ENCODE measurements at regions not wholly inside any gene's neighbourhood (a gene's known extent, or its start where the extent isn't known, plus 50 kb on each side); places are given as distances from the start of the nearest gene placed in this dataset.

DNA sequence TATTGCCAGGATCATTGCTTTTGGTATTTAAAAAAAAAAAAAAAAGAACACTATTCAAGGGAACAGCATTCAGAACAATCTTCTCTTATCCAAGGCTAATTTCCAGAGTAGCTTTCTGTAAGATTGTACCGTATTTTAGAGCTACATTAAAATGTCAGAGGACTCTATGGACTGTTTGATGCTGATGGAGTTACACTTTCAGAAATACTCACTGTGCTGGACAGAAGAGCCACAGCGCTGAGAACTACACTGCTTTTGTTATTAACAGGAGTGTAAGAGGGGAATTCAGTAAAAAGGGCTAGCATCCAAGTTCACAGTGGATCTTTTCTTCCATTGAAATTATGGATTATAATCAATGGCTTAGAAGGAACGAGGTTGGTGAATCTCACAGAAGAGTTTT is 247.7 kb downstream of the AHR start:
- no peak for DNase-seq
- Mint-ChIP-seq H3K27me3 (peaks cover 15% of the 10 kb centered on the region), H3K27ac (no peak overlapping the region), H3K9me3 (no peaks in the 10 kb centered on the region), H3K4me3 (no peak overlapping the region), H3K4me1 (no peaks in the 10 kb centered on the region)
- ATAC-seq: no peak

DNA sequence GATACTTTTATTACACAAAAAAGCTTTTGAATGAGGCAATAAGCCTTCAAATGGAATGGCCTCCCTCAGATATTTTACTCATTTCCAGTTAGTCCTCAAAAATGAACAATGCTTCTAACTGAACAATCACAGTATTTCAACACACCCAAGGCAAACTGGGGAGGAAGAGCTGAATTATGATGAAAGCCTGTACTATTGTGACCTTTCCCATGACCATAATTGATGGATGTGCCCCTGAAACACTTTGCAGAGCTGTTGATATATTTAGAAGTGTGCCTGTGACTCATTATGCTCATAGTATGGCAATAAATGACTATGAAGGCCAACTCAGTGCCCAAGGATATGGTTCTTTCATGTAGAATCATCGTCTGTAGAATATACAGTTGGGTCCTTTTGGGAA is 248.1 kb downstream of the AHR start:
- no peak overlapping the region for H3K27ac Mint-ChIP-seq
- H3K4me3 Mint-ChIP-seq: no peak overlapping the region
- peaks cover 15% of the 10 kb centered on the region for H3K27me3 Mint-ChIP-seq
- no peak for ATAC-seq
- no peak for DNase-seq
- H3K4me1 Mint-ChIP-seq: no peaks in the 10 kb centered on the region
- H3K9me3 Mint-ChIP-seq: no peaks in the 10 kb centered on the region

DNA sequence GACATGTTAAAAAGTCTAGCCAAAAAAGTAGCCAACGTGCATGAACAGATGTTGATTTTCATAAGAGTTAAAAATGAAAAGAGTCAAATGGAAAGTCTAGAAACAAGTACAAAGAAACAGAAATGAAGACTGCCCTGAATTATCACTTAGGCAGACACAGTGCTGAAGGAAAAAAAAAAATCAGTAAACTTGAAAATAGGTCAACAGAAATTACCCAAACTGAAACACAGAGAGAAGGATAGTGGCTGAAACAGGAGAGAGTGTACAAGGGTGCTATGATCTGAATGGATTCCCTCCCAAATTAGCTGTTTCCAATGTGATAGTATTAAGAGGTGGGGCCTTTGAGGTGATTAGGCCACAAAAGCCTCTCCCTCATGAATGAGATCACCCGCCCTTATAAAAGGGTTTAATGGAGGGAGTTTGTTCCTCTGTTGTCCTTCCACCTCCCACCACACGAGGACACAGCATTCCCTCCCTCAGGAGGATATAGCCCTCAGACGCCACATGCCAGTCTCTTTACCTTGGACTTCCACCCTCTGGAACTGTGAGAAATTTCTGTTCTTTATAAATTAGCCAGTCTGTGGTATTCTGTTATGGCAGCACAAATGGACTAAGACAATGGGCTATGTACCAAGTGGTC is 249.7 kb downstream of the AHR start:
- Mint-ChIP-seq H3K27ac (no peak overlapping the region), H3K9me3 (no peaks in the 10 kb centered on the region), H3K4me1 (no peaks in the 10 kb centered on the region), H3K27me3 (peaks cover 15% of the 10 kb centered on the region), H3K4me3 (no peak overlapping the region)
- no peak for DNase-seq
- ATAC-seq: no peak

DNA sequence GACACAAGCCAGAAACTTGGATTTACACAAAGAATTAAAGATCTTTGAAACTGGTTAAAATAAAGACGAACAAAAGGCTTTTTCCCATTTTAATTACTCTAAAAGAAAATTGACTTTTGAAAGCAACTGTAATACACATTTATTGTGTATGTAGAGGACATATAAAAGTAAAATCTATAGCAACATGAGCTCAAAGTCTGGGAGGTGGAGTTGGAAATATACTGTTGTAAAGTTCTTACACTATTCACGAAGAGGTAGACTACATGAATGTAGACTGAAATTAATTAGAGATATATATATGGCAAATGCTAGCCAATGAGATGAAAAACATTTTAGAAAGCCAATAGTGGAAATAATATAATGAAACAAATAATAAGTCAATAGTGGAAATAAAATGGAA is 251.0 kb downstream of the AHR start:
- Mint-ChIP-seq H3K4me3 (no peak overlapping the region), H3K27me3 (peaks cover 4% of the 10 kb centered on the region), H3K9me3 (no peaks in the 10 kb centered on the region), H3K27ac (no peak overlapping the region), H3K4me1 (no peaks in the 10 kb centered on the region)
- DNase-seq (no peak), ATAC-seq (no peak)

DNA sequence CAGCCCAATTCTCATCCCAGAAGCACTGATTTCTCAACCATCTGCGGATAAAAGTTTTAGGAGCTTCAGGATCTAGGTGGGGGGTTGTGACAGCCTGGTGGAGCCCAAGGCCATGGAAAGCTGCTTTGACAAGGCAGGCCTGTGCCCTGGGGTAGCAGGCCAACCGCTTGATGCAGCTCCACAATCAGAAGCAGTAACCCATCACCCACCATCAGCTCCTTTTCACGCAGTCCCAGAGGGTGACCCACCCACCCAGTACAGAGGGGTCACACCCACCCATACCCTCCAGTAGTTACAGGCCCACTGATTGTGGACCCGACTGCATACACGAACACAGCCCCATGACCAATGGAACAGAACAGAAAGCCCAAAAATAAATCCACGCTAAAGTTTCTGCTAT is 253.9 kb downstream of the AHR start:
- DNase-seq: no peak
- H3K27me3 Mint-ChIP-seq: no peaks in the 10 kb centered on the region
- no peaks in the 10 kb centered on the region for H3K9me3 Mint-ChIP-seq
- H3K4me3 Mint-ChIP-seq: no peak overlapping the region
- no peaks in the 10 kb centered on the region for H3K4me1 Mint-ChIP-seq
- no peak overlapping the region for H3K27ac Mint-ChIP-seq
- no peak for ATAC-seq

DNA sequence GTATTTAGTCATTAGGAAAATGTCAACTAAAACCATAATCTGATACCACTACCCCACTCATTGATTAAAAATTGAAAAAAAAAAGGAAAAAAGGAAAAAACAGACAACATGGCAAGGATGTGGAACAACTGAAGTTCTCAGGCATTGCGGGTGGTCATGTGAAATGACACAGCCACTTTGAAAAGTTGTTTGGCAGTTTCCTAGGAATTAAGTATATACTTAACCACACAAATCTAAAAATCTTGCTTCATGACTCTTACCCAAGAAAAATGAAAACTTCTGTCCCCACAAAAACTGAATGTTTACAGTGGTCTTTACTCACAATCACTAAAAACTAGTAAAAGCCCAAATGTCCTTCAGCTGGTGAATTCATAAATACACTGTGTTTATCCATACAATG is 254.5 kb downstream of the AHR start:
- DNase-seq: no peak
- H3K27ac Mint-ChIP-seq: no peak overlapping the region
- H3K4me1 Mint-ChIP-seq: no peaks in the 10 kb centered on the region
- H3K9me3 Mint-ChIP-seq: no peaks in the 10 kb centered on the region
- no peaks in the 10 kb centered on the region for H3K27me3 Mint-ChIP-seq
- ATAC-seq: no peak
- no peak overlapping the region for H3K4me3 Mint-ChIP-seq

DNA sequence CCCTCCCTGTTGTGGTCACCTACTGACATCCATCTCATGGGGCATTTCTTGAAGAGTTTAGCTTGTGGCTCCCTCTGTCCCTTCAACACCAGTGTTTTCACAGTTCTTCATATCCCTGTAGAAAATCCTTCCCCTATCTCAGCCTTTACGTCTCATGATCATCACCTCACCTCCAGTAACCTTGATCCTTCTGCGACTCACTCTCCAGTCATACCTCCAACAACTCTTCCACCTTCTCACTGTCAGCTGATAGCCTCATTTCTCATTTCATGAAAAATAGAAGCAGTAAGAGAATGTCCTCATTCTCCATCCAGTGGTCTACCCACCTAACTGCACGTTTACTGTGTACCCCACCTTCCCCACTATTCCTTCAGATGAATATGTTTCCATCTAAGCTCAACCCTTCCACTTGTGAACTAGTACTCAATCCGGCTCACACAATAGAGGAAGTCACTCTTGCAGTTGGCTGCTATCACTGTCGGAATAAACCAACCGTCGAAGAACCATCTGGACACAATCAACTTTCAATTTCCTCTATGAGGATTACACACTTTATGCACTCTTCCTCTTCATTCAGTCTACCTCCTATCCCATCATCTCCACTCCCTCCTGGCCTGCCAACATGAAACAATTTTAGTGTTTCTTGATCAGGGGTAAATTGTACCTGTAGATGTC is 256.0 kb downstream of the AHR start:
- Mint-ChIP-seq H3K27ac (no peak overlapping the region), H3K9me3 (no peaks in the 10 kb centered on the region), H3K4me1 (no peaks in the 10 kb centered on the region), H3K4me3 (no peak overlapping the region), H3K27me3 (no peaks in the 10 kb centered on the region)
- ATAC-seq (peak; percentile 18), DNase-seq (no peak)

DNA sequence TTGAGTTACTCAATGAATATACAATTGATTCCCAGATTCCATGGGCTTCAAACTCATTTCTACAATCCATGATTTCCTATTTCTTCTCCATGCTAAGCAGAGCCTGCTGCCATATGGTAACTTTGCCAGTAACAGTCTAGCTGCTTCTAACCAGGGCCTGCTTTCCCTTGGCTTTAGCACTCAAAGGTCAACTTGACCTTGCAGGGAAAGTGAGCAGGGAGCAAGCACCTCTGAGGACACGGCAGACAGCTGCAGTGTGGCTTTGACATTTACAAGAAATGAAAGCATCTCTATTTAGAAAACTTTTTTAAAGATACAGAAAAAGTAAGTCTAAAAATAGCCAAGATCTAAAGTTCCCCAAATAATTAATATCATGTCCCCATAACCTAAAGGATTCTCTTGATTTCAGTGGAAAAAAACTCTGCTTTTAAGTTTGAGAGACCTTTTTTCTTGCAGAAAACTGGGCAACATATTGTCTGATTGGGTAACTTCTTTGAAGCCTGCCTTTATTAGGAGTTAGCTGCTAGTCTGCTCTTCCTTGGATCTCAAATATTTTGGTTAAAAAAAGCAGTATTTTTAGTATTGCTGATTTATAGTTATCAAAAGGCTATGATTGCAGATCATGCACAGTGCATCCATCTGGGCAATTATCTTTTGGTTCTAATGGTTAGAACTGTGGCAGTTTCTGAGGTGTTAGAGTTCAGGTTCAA is 257.9 kb downstream of the AHR start:
- no peak for ATAC-seq
- no peaks in the 10 kb centered on the region for H3K4me1 Mint-ChIP-seq
- H3K27ac Mint-ChIP-seq: no peak overlapping the region
- no peaks in the 10 kb centered on the region for H3K9me3 Mint-ChIP-seq
- H3K4me3 Mint-ChIP-seq: no peak overlapping the region
- DNase-seq: no peak
- H3K27me3 Mint-ChIP-seq: no peaks in the 10 kb centered on the region

DNA sequence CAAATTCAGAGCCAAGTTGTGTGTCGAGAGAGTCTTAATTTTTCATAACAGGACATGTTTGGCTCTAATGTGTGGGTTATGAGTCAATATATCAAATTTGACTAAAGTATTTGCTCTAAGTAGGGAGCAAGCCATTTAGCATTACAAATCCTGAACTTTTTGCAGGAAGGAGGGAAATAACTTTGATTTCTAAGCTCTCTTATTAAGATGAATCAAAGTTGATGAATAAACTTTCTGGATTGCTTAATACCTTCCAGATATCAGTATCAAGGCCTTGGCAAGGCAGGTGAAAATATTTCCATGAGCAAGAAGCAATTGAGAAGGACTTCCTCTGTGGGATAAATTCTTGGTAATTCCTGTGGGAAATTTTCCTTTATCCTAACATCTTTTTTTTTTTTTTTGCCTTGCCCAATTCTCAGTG is 258.8 kb downstream of the AHR start:
- ATAC-seq (no peak), DNase-seq (no peak)
- Mint-ChIP-seq H3K27me3 (no peaks in the 10 kb centered on the region), H3K27ac (no peak overlapping the region), H3K9me3 (no peaks in the 10 kb centered on the region), H3K4me1 (no peaks in the 10 kb centered on the region), H3K4me3 (no peak overlapping the region)

DNA sequence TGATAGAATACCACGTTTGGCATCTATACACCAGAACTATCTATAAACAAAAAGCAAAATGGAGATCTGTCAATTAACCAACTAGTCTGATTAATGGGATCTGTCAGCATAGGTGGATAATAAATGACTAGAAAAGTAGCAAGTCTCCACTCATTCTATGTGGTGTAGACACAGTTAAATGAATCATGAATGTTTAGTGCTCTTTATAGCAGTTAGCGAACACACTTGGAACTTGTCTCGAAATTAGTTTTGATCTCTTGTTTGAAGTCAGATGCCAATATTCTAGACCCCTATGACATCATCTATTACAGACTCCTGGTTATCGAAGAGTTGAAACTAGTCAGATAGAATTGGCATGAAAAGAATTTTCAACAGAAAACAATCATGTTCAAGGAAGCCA is 259.7 kb downstream of the AHR start:
- H3K27me3 Mint-ChIP-seq: no peaks in the 10 kb centered on the region
- DNase-seq: no peak
- H3K4me1 Mint-ChIP-seq: no peaks in the 10 kb centered on the region
- no peak overlapping the region for H3K27ac Mint-ChIP-seq
- ATAC-seq: no peak
- no peak overlapping the region for H3K4me3 Mint-ChIP-seq
- peaks cover 0 to 6% of the 10 kb centered on the region in 2 donors for H3K9me3 Mint-ChIP-seq

DNA sequence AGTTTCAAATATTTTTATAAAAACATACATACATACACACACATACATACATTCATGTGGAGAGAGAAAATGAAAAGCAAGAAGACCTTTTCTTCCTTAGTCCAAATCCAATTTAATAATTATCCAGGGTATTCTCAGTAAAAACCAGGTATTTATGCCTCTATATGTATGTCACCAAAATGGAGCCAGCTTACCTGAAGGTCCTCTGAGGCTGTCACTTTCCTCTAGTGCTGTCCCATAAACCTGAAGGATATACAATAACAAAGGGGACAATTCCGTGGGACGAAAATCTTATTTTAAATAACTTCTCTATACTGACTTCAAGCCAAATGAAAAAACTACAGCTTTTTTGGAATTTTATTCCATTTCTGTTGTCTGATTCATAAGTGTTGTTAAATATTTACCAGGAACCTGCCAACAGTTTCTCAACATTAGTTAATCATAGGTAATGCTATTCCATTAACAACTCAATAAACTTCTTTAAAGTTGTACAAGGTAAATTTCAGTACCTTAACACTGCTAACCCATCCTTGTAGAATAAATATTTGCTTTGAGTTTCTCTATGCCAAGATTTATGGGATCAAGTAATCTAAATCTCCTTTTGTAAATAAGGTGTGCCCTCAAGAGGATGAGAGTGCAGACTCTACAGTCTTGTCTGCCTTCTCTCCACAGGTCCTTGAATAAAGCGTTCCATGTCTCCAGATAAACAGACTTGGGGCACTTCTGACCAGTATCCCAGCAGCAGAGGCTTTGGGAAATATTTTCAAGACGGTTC is 260.3 kb downstream of the AHR start:
- Mint-ChIP-seq H3K9me3 (peaks cover 0 to 8% of the 10 kb centered on the region in 2 donors), H3K27me3 (no peaks in the 10 kb centered on the region), H3K27ac (no peak overlapping the region), H3K4me3 (no peak overlapping the region), H3K4me1 (no peaks in the 10 kb centered on the region)
- DNase-seq: no peak
- ATAC-seq: no peak

DNA sequence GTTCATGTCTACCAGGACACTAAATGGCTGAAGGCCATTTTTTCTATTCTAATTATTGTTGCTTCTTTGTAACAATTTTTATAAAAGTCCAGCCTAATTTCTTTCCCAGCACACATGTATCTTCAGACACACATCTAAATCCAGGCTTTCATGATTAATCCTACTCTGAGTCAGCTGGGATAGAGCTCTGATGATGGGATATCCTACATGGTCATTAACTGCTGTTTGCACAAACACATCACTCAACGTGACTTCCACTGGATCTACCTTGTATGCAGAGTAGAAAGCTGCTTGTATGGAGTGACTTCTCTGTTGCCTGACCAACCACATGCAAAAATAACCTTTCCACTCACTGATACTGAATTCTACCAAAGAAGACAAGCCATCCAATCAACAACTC is 260.9 kb downstream of the AHR start:
- ATAC-seq (no peak), DNase-seq (no peak)
- Mint-ChIP-seq H3K27ac (no peak overlapping the region), H3K4me3 (no peak overlapping the region), H3K4me1 (no peaks in the 10 kb centered on the region), H3K27me3 (no peaks in the 10 kb centered on the region), H3K9me3 (peaks cover 0 to 8% of the 10 kb centered on the region in 2 donors)

DNA sequence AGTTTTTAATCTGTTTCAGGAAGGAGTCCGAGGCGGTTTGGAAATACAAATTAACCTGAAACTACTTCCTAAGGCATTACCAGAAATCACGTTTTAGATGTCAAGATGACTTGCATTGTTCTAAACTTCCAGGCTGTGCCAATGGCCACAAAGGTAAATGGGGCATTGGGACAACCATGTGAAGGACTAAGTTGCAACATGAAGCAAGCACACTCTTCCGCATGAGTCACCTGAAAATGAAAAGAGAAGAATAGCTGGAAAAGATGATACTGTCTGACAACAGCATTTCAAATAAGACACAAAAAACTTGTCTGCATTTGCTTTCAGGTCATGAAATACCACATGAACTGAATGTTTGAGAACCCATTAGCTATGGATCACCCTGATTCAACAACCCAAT is 262.1 kb downstream of the AHR start:
- no peaks in the 10 kb centered on the region for H3K4me1 Mint-ChIP-seq
- DNase-seq: no peak
- ATAC-seq: no peak

DNA sequence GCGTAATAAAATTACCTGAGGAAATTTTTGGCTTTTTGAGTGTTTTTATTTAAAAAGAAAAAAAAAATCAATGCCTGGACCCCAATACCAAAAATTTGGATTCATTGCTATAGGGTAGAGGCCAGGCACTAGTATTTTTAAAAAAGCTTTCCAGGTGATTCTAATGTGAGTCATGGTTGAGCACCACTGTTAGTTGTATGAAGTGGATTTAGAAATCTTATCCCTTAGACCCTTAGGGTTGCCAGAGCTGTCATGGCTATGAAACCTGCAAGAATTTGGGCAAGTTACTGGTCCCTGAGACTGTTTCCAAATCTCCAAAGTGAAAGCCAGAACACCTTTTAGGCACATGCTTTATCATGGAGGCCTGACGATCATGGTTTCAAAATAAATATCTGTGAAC is 262.5 kb downstream of the AHR start:
- DNase-seq: no peak
- Mint-ChIP-seq H3K27ac (no peak overlapping the region), H3K9me3 (peaks cover 0 to 8% of the 10 kb centered on the region in 2 donors), H3K4me1 (no peaks in the 10 kb centered on the region), H3K4me3 (no peak overlapping the region), H3K27me3 (no peaks in the 10 kb centered on the region)
- ATAC-seq: no peak

More for the DNA sequence above, 262.1 kb downstream of the AHR start:
- H3K27me3 Mint-ChIP-seq: no peaks in the 10 kb centered on the region
- H3K4me3 Mint-ChIP-seq: no peak overlapping the region
- H3K27ac Mint-ChIP-seq: no peak overlapping the region
- H3K9me3 Mint-ChIP-seq: peaks cover 0 to 8% of the 10 kb centered on the region in 2 donors

DNA sequence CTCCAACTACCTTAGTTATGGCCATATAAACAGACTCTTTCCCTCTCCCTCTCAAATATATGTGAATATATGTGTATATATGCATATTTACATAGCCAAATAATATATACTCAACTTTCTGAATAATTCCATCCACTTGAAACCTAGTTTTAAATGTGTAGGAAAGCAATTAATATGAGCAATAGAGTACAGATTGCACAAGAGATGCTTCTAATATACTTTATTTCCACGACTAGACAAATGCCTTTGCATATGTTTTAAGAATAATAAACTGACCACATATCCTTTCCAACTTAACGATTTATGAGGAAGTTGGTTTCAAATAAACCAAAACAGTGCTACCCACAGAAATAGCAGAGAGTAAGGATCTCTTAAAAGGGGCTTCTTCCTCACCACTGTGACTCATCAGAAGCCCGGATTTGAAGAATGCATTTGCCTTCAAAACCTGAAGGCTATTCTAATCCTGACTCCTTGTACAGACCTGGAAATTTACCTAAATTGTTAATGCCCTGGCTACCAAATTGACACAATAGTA is 266.3 kb downstream of the AHR start:
- Mint-ChIP-seq H3K9me3 (peaks cover 6 to 15% of the 10 kb centered on the region in 2 donors), H3K4me1 (no peaks in the 10 kb centered on the region), H3K4me3 (no peak overlapping the region), H3K27me3 (peaks cover 1% of the 10 kb centered on the region), H3K27ac (no peak overlapping the region)
- no peak for ATAC-seq
- no peak for DNase-seq

All from stimulated activated naive CD8-positive, alpha-beta T cell treated with anti-CD3 and anti-CD28 coated beads, Interleukin-15, amount 100 ng/mL, for 72 hours (primary cell).